HCT116 (cell line): ENCODE measurements at regions not wholly inside any gene's neighbourhood (a gene's known extent, or its start where the extent isn't known, plus 50 kb on each side); places are given as distances from the start of the nearest gene placed in this dataset.

Experiments
- EGR1 ChIP-seq: IDR thresholded peaks from 2 replicates; pipeline ENCODE4 v1.6.1; 2012; ENCODE audit warnings: low read depth
- EZH2 ChIP-seq: fragments of 200-600 bp; sonication (generic); IDR thresholded peaks from 2 replicates; pipeline ENCODE4 v1.6.1; 2017; ENCODE audit warnings: antibody characterized with exemption, mixed run types
- EZH2phosphoT487 ChIP-seq: fragments of 200-600 bp; IDR thresholded peaks from 2 replicates; pipeline ENCODE4 v1.6.1; 2018; ENCODE audit warnings: antibody characterized with exemption, borderline replicate concordance
- POLR2A ChIP-seq: IDR thresholded peaks from 2 replicates; pipeline ENCODE4 v1.7.0; 2011; ENCODE audit warnings: borderline replicate concordance; ENCODE audit not compliant: insufficient read depth, insufficient read length; ENCODE audit errors: extremely low read depth
- POLR2AphosphoS5 ChIP-seq: IDR thresholded peaks from 2 replicates; pipeline ENCODE4 v1.6.1; 2011; ENCODE audit warnings: mild to moderate bottlenecking, low read depth, low read length, moderate library complexity
- RAD21 ChIP-seq: IDR thresholded peaks from 2 replicates; pipeline ENCODE4 v1.6.1; 2012; ENCODE audit warnings: low read depth, mild to moderate bottlenecking
- SIN3A ChIP-seq: IDR thresholded peaks from 2 replicates; pipeline ENCODE4 v1.6.1; 2012; ENCODE audit warnings: low read depth
- TCF7L2 ChIP-seq: IDR thresholded peaks from 2 replicates; pipeline ENCODE4 v1.7.0; 2011; ENCODE audit warnings: borderline replicate concordance, inconsistent platforms; ENCODE audit not compliant: insufficient read depth, insufficient read length; ENCODE audit errors: extremely low read depth
- ZNF274 ChIP-seq: fragments of 200-500 bp; sonication (Bioruptor generic); IDR thresholded peaks from 2 replicates; pipeline ENCODE4 v1.6.1; 2014; ENCODE audit warnings: mild to moderate bottlenecking, low read depth, low read length, inconsistent platforms
- TF ChIP-seq, protein P1 (sequence below): IDR thresholded peaks from 2 replicates; pipeline ENCODE4 v1.6.1; 2012; ENCODE audit warnings: low read depth
- TF ChIP-seq, protein P2 (sequence below), 3 experiments: fragments of 200-600 bp in 1 of 3; sonication (generic) in 1 of 3; IDR thresholded peaks in 2 of 3; conservative IDR thresholded peaks in 1 of 3; 2 replicates each; pipeline ENCODE4 v1.5.1; 2012 to 2017; ENCODE audit warnings: low read depth in 2 of 3, low read length in 2 of 3, antibody characterized with exemption in 1 of 3, borderline replicate concordance in 1 of 3, control low read depth in 1 of 3, mild to moderate bottlenecking in 1 of 3, mixed read lengths in 1 of 3, mixed run types in 1 of 3, moderate library complexity in 1 of 3; ENCODE audit not compliant: insufficient read depth in 1 of 3
- TF ChIP-seq, protein P3 (sequence below): IDR thresholded peaks from 2 replicates; pipeline ENCODE4 v1.6.1; 2012
- TF ChIP-seq, protein P4 (sequence below): IDR thresholded peaks from 2 replicates; pipeline ENCODE4 v1.6.1; 2012

DNA sequence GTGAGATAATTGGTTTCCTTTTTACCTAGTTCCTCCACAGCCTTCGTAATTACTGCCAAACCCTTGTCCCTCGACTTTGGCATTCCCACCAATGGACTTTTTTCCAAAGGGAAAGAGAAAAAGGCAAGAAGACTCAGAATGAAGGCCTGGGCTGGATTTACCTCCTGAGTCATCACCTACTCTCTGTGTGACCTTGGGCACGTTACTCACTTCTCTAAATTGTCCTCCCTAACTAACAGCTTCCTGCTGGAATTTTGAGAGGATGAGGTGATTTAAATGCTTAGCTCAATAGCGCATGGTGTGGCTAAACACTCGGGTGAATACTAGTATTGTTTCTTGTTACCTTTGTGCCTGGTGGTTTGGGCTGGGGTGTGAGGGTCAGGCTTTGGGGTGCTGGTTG, 146.6 kb downstream of the DHX35 start:
- TF ChIP-seq, protein P1, sequence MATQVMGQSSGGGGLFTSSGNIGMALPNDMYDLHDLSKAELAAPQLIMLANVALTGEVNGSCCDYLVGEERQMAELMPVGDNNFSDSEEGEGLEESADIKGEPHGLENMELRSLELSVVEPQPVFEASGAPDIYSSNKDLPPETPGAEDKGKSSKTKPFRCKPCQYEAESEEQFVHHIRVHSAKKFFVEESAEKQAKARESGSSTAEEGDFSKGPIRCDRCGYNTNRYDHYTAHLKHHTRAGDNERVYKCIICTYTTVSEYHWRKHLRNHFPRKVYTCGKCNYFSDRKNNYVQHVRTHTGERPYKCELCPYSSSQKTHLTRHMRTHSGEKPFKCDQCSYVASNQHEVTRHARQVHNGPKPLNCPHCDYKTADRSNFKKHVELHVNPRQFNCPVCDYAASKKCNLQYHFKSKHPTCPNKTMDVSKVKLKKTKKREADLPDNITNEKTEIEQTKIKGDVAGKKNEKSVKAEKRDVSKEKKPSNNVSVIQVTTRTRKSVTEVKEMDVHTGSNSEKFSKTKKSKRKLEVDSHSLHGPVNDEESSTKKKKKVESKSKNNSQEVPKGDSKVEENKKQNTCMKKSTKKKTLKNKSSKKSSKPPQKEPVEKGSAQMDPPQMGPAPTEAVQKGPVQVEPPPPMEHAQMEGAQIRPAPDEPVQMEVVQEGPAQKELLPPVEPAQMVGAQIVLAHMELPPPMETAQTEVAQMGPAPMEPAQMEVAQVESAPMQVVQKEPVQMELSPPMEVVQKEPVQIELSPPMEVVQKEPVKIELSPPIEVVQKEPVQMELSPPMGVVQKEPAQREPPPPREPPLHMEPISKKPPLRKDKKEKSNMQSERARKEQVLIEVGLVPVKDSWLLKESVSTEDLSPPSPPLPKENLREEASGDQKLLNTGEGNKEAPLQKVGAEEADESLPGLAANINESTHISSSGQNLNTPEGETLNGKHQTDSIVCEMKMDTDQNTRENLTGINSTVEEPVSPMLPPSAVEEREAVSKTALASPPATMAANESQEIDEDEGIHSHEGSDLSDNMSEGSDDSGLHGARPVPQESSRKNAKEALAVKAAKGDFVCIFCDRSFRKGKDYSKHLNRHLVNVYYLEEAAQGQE: no peak
- TF ChIP-seq, protein P2, sequence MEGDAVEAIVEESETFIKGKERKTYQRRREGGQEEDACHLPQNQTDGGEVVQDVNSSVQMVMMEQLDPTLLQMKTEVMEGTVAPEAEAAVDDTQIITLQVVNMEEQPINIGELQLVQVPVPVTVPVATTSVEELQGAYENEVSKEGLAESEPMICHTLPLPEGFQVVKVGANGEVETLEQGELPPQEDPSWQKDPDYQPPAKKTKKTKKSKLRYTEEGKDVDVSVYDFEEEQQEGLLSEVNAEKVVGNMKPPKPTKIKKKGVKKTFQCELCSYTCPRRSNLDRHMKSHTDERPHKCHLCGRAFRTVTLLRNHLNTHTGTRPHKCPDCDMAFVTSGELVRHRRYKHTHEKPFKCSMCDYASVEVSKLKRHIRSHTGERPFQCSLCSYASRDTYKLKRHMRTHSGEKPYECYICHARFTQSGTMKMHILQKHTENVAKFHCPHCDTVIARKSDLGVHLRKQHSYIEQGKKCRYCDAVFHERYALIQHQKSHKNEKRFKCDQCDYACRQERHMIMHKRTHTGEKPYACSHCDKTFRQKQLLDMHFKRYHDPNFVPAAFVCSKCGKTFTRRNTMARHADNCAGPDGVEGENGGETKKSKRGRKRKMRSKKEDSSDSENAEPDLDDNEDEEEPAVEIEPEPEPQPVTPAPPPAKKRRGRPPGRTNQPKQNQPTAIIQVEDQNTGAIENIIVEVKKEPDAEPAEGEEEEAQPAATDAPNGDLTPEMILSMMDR (IDR thresholded peaks at IDR 0.05 in 2 of 3, conservative IDR thresholded peaks at IDR 0.05 in 1 of 3; ENCODE audit: borderline replicate concordance in 1 of 3, insufficient read depth in 1 of 3, low read depth in 2 of 3, low read length in 2 of 3): no peak
- no peak for TF ChIP-seq POLR2A
- TF ChIP-seq EZH2phosphoT487: no peak
- no peak for TF ChIP-seq ZNF274
- TF ChIP-seq POLR2AphosphoS5: no peak
- TF ChIP-seq, protein P3, sequence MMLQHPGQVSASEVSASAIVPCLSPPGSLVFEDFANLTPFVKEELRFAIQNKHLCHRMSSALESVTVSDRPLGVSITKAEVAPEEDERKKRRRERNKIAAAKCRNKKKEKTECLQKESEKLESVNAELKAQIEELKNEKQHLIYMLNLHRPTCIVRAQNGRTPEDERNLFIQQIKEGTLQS: no peak
- no peak for TF ChIP-seq TCF7L2
- TF ChIP-seq, protein P4, sequence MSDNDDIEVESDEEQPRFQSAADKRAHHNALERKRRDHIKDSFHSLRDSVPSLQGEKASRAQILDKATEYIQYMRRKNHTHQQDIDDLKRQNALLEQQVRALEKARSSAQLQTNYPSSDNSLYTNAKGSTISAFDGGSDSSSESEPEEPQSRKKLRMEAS: no peak
- TF ChIP-seq RAD21: no peak
- TF ChIP-seq EGR1: no peak
- no peak for TF ChIP-seq SIN3A
- TF ChIP-seq EZH2: no peak
